ENCODE measurements at regions not wholly inside any gene's neighbourhood (a gene's known extent, or its start where the extent isn't known, plus 50 kb on each side); places are given as distances from the start of the nearest gene placed in this dataset.

DNA sequence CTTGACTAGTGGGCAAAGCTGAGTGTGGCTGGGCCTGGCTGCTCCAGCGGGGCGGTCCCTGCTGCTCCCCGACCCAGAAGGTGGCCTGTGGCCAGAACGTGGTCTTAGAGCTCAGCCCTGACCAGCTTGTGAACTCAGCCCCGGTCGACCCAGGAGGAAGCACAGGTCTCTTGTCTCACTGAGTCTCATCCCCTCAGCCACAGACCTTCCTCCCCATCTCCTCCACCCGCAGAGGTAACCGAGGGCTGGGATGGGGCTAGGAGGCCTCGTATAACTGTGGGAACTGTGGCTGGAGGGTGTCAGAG lies 546.2 kb upstream of the B3GAT1 start:
- TF ChIP-seq, protein P1, sequence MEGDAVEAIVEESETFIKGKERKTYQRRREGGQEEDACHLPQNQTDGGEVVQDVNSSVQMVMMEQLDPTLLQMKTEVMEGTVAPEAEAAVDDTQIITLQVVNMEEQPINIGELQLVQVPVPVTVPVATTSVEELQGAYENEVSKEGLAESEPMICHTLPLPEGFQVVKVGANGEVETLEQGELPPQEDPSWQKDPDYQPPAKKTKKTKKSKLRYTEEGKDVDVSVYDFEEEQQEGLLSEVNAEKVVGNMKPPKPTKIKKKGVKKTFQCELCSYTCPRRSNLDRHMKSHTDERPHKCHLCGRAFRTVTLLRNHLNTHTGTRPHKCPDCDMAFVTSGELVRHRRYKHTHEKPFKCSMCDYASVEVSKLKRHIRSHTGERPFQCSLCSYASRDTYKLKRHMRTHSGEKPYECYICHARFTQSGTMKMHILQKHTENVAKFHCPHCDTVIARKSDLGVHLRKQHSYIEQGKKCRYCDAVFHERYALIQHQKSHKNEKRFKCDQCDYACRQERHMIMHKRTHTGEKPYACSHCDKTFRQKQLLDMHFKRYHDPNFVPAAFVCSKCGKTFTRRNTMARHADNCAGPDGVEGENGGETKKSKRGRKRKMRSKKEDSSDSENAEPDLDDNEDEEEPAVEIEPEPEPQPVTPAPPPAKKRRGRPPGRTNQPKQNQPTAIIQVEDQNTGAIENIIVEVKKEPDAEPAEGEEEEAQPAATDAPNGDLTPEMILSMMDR (IDR thresholded peaks at IDR 0.05), result no peak
- no peak for TF ChIP-seq POLR2A (IDR thresholded peaks at IDR 0.05)

Measured in uterus (tissue), 2 donors.